ENCODE measurements at regions not wholly inside any gene's neighbourhood (a gene's known extent, or its start where the extent isn't known, plus 50 kb on each side); places are given as distances from the start of the nearest gene placed in this dataset.

GRCh38 chr3:87924485-87924884 is 134.3 kb downstream of the CGGBP1 start:
- TF ChIP-seq RFX5 (IDR thresholded peaks at IDR 0.05; ENCODE audit: low read depth, low read length): no peak
- no peak for TF ChIP-seq BCLAF1 (IDR thresholded peaks at IDR 0.05; ENCODE audit: borderline replicate concordance in 1 of 2, control insufficient read depth in 1 of 2, low read depth in 2 of 2, low read length in 1 of 2)
- no peak for TF ChIP-seq AFF4 (CRISPR knock-in tag; IDR thresholded peaks at IDR 0.05)
- no peak for TF ChIP-seq POU5F1 (IDR thresholded peaks at IDR 0.05; ENCODE audit: borderline replicate concordance, low read depth, low read length, partially characterized antibody)
- TF ChIP-seq RBBP5 (IDR thresholded peaks at IDR 0.05; ENCODE audit: borderline replicate concordance, insufficient read depth, low read length, poor library complexity, severe bottlenecking): no peak
- TF ChIP-seq ILK (tag; IDR thresholded peaks at IDR 0.05; ENCODE audit: borderline replicate concordance, low read depth): no peak
- TF ChIP-seq CTCF (IDR thresholded peaks at IDR 0.05 in 2 of 3, conservative IDR thresholded peaks at IDR 0.05 in 1 of 3; ENCODE audit: insufficient read depth in 2 of 3, low read depth in 1 of 3, low read length in 3 of 3): no peak
- no peak for TF ChIP-seq ATF6 (CRISPR knock-in tag; IDR thresholded peaks at IDR 0.05)
- no peak for TF ChIP-seq TCF7 (IDR thresholded peaks at IDR 0.05; ENCODE audit: borderline replicate concordance)
- TF ChIP-seq NR3C1 (CRISPR knock-in tag; IDR thresholded peaks at IDR 0.05): no peak
- no peak for TF ChIP-seq GABPB2 (CRISPR knock-in tag; conservative IDR thresholded peaks at IDR 0.05)
- no peak for TF ChIP-seq CEBPG (CRISPR knock-in tag; IDR thresholded peaks at IDR 0.05)
- TF ChIP-seq CEBPG (tag; conservative IDR thresholded peaks at IDR 0.05 in 1 of 2, IDR thresholded peaks at IDR 0.05 in 1 of 2): no peak
